ENCODE measurements at regions not wholly inside any gene's neighbourhood (a gene's known extent, or its start where the extent isn't known, plus 50 kb on each side); places are given as distances from the start of the nearest gene placed in this dataset.

- TF ChIP-seq, protein P1, sequence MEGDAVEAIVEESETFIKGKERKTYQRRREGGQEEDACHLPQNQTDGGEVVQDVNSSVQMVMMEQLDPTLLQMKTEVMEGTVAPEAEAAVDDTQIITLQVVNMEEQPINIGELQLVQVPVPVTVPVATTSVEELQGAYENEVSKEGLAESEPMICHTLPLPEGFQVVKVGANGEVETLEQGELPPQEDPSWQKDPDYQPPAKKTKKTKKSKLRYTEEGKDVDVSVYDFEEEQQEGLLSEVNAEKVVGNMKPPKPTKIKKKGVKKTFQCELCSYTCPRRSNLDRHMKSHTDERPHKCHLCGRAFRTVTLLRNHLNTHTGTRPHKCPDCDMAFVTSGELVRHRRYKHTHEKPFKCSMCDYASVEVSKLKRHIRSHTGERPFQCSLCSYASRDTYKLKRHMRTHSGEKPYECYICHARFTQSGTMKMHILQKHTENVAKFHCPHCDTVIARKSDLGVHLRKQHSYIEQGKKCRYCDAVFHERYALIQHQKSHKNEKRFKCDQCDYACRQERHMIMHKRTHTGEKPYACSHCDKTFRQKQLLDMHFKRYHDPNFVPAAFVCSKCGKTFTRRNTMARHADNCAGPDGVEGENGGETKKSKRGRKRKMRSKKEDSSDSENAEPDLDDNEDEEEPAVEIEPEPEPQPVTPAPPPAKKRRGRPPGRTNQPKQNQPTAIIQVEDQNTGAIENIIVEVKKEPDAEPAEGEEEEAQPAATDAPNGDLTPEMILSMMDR (IDR thresholded peaks at IDR 0.05 in 8 of 11, conservative IDR thresholded peaks at IDR 0.05 in 3 of 11): no peak
- TF ChIP-seq POLR2A (IDR thresholded peaks at IDR 0.05) (no peak), POLR2AphosphoS5 (IDR thresholded peaks at IDR 0.05) (no peak)
Observed at GRCh38 chr5:91436241-91436640, 53.1 kb upstream of the ARRDC3 start.

Measured in spleen (tissue), 7 donors.